Suppressor macrophage treated with lipopolysaccharide for 4 hours (primary cell): ENCODE measurements at regions not wholly inside any gene's neighbourhood (a gene's known extent, or its start where the extent isn't known, plus 50 kb on each side); places are given as distances from the start of the nearest gene placed in this dataset.

Experiments used
- DNase-seq: peaks from one replicate; pipeline ENCODE4 v3.0.0-alpha.2; 2020

DNA sequence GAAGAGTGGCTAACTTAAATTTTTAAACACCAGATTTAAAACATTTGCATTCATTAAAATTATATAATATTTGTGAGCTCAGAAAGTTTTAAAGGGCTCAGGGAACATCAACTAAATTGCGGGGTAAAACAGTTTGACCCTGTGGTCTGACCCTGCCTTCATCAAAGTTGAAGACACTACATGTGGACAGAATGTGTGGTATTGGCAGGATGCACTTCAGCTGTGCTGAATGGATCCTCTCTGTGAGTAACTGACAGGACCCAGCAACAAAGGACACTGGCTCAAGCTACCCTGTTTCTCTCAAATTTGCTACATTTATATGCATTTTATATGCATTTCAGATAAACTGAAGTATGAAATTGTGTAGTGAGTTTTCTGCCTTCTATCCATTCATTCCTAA, 288.5 kb downstream of the ZNF608 start:
- no peak for DNase-seq

DNA sequence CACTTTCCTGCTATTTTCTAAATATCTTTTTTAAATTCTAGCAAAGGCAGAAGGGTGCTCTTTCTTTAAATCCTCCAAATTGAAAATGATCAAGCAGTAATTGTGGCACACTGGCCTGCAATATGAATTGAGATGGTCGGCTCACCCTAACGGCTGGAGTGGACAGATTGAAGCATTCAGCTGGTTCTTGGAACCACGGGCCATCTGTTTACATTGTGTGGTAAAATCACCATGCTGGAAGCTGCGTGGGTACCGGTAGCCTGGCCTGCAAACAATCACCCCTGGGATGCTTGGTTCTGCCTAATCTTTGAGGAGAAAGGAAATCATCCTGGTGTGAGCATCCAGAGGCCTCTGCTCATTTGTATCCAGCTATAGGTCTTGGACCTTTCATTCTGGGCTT, 289.3 kb downstream of the ZNF608 start:
- no peak for DNase-seq

DNA sequence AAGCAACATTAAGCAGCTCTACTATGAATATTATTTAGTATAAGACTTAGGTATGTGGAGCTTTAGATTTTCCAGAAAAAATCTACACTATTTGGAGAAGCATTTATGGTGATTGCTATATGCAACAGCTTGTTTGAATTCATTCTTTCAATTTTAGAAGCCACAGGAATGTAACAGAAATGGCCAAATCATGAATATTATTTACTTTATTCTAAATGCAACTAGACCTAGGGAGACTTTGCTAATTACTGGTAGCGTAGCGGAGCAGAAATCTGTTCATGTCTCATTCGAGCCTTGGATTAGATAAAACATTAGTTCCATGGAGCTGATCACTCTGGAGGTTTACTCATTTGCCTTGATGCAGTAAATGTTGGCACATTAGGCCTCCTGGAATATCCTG, 290.2 kb downstream of the ZNF608 start:
- DNase-seq = no peak

DNA sequence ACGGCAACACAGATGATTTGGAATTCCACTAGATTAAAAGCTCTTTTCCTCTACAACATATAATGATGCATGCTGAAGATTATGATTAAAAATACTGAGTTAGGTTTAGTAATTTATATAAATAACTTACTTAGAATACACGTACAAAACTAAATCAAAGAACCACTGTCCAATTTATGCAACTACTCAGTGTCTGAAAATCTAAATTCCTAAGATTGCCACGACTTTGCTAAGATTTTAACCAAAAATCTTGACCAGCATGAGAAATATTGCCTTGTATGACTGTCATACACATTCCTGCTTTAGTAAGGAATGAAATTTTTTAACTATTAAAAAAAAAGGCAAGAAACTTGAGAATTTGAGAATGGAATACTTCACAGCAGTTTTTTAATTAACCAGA, 292.4 kb downstream of the ZNF608 start:
- no peak for DNase-seq

DNA sequence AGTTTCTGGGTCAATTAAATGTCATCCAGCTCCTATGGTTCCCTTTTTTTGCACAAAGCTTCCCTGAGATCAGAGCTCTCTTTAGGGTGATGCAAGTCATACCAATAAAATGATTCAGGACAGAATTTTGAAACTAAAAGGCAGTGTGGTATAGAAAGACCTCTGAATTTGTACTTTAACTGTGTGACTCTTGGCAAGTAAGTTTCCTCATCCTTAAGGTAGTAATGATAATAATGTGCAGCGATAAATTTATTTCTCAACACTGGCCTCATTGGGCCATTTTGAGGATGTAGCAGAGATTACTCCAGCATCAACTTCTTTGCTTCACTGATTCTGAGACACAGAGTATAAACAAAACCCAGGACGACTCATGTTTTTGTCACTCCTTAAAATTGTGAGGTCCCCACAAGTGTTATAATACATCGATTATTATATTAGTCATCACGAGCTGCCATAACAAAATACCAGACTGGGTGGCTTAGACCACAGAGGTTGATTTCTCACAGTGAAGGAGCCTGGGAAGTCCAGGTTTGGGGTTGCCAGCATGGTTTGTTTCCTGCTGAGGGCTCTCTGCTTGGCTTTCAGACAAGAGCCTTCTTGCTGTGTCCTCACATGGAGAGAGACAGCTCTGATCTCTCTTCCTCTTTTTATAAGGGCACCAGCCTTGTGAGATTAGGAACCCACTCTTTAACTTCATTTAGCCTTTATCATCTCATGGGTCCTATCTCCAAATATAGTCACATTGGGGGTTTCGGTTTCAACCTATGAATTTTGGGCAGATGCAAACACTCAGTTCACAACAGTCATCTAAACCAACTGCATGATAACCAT, 293.0 kb downstream of the ZNF608 start:
- peak; percentile 21 for DNase-seq

DNA sequence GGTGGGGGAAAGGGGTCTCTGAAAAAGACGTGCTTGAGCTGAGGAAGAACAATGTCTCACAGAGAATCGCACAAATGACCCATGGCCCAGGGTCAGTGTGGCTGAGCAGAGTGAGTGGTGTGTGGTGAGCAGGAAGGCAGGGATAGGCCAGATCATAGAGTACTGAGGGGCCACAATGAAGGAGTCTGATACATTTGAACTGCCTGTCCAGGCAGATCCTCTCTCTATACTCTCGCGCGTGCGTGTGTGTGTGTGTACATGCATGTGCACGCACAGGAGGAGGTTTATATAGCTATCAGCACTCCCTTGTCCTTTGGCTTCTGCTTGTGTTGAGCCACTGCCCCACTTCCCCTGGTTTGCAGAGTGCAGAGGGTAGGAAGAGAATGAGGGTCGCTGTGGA, 294.0 kb downstream of the ZNF608 start:
- DNase-seq = no peak

DNA sequence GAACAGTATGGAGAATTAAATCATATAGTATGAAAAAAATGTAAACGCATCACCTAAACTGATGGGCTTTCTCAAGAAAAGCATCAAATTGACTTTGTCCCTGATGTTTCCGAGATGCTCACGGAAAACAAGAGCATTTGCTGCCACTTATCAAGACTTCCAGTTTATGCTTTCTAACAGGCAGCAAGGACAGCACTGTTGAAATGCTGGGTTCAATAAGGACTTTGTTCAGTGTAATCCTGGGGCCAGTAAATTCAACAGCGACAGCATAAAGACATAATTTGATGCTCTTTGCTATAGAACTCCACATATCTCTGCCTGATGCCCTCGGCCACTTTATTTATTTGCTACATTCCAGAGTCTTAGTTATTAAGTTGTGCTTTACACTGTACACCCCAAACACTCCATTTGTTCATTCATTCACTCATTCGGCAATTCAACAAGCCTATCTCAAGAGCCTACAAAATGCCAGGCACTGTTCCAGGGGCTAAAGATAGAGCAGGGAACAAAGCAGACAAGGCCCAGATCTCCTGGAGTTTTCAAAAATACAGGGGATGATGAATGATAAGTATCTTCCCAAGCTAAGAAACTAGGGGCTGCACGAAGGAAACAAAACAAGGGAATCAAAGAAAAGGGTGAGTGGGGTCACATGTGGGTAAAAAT, 294.6 kb downstream of the ZNF608 start:
- no peak for DNase-seq

DNA sequence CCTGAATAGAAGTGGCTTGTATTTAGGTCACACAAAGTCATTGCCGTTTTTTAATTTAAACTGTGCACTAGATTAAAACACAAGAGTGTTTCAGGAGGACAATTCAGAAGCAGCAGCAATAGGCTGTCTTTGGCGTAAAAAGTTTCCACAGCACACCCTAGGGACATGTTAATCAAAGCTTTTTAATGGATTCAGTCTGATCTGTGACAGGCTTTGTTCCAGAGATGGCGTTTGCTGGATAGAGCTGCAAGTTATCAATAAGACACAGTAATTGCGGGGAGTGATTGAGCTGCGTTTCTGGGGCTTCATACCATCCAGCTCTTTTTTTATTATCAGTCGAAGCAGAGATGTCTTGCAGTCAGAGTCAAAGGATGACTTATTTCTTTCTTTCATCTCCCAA, 300.3 kb downstream of the ZNF608 start:
- no peak for DNase-seq

DNA sequence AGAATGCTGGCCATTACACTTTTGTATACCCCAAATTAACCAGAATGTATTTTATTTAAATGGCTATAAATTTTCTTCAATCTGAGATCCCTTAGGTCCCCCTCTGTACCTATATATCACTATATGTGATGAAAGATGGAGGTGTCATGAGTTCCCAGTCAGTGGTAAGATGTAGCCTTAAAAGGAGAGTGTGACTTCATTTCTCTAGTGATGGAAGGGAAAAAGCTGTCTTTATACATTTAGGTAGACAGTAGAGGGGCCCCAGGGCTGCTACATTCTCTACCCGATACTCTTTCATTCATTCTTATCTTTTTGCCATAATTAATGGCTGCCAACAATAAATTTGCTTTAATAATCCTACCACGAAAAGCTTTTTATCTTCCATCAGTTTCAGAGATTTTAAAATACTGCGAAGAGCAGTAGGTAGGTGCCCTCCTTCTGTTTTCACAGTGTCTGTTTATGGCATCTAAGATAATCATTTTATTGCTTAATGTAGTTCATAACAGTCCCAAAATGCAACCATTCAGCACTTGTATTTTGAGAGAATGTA, 301.3 kb downstream of the ZNF608 start:
- DNase-seq = no peak

DNA sequence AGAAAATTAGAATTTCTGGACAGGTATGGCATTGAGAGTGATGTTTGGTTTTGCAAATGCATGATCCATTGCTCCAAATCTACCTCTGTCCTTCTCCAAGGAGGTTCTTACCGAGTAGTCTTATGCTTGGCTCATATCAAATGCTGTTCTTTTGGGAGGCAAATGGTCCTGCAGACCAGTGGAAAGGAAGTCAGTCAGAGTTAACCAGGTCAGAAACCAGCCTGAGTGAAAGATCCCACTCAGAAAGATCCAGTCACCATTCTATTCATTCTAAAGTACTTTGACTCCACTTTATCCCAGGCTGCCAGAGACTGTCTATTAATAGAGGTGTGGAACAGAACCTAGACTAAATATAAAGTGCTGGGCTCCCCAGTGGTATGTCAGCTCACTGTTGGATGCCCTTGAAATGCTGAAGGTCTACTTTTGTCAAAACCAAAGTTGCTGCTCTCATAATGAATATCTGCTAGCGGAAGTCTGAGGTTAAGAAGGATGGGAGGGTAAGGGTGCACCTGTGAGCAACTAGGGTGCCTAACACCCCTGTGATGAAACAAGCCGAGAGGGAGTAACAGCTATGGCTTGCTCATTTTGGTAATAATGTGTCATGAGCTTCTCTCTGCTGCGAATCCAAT, 302.2 kb downstream of the ZNF608 start:
- no peak for DNase-seq

DNA sequence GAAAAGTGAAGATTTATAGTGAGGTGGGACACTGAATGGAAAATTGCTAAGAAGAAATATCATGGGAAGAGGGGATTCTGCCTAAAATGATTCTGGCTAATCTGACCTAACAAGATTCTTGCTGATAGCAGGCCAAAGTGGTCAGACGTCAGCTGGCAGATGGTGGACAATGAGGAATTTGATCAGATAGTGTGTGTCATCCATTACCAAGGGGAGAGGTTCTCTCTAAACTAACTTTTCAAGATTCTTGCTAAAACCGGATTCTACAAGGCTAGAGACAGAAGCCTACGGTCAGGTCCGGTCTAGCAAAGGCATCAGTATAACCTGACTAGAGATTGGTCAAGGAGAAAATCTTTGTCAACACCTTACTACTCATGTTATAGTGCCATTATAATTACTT, 306.0 kb downstream of the ZNF608 start:
- DNase-seq = no peak

DNA sequence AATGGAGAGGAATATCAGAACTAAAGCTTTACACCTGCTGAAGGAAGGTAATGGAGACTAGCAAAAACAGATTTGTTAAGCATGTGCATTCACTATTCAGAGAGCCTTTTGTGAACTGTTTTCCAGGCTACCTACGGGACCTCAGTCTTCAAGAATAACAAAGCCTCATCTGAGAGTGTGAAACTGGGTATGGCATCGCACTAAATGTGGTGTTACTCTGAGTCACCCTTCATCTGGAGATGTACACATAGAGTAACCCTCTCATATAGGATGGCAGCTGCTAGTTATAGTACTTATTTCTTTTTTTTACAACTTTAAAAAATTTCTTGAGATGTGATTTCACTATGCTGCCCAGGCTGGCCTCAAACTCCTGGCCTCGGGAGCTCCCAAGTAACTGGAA, 306.8 kb downstream of the ZNF608 start:
- no peak for DNase-seq

DNA sequence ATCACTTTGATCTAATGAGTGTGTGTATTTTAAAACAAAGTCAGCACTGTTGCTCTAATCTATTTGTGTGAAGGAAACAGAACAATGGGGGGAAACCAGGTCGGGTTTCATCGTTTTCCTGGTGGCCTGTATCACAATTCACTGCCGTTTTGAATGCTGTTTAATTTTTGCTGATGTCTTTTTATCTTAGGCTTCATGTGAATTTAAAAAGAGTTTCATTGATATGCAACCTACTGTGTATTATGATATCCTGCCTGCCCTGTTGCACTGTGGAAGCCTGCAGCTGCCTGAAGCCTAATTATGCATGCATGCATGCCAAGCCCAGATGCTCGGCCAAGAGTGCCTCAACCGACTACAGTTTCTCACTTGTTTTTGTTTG, 307.5 kb downstream of the ZNF608 start:
- no peak for DNase-seq

DNA sequence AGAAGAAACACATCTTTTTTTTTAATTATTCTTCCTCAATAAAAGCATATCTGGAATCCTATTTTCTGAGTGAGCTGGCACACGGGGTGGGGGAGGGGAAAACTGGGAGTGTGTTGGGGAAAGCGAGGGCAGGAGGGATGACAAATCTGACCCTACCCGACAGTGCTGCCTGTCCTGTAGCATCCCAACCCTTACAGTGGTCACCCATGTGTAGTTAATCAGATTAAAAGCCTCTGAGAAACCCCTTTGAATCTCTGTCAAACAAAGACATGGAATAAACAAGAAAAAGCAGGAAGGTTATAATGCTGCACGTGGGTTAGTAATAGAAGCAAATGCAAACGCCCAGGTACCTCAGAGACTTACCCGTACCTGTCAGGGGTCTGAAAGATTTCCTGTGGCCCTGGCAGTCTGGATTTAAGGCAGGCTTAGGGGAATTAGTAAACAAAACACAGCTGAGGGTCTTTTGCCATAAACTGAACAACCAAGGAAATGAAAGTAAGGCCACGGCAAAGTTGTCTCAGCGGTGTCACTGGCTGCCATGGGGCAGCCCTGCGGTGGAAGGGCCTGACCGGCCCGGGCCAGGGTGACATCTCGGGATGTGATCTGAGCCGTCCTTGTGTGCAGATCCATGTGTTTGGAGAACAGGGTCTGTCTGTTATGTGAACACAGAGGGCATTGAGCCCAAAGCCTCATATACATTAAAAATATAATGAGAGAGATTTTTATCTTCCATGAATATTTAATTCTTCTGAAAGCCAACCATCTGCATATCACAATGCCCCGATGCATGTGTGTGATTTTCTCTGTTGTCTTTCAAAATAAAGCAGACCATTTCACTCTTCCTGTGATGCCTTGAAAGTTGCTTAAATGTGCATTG, 308.2 kb downstream of the ZNF608 start:
- no peak for DNase-seq

DNA sequence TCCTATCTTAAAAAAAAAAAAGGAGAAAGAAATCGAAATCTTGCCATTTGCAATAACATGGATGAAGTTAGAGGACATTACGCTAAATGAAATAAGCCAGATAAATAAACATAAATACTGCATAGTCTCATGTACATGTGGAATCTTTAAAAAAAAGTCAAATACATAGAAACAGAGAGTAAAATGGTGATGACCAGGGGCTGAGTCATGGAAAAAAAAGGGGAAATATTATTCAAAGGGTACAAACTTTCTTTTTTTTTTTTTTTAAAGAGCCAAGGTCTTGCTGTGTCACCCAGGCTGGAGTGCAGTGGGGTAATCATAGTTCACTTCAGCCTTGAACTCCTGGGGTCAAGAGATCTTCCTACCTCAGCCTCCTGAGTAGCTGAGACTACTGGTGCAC, 310.1 kb downstream of the ZNF608 start:
- DNase-seq = peak; percentile 43

DNA sequence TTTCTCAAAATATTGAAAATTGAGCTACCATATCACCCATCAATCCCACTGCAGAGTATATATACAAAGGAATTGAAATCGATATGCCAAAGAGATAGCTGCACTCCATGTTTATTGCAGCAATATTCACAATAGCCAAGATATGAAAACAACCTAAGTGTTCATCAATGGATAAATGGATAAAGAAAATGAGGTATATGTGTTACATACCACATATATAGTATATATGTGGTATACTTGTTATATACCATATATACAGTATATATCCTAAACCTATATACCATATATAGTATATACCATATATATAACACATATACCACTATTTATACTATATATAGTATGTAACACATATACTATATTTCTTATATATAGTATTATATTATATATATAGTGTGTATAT, 313.3 kb downstream of the ZNF608 start:
- DNase-seq = no peak

DNA sequence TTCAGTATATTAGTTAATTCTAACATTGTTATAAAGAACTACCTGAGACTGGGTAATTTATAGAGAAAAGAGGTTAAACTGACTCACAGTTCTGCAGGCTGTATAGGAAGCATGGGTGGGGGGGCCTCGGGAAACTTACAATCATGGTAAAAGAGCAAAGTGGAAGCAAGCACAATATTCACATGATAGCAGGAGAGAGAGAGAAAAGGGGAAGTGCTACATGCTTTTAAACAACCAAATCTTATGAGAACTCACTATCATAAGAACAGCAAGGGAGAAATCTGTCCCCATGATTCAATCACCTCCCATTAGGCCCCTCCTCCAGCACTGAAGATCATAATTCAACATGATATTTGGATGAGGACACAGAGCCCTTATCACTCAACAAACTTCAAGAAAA, 324.9 kb downstream of the ZNF608 start:
- no peak for DNase-seq

DNA sequence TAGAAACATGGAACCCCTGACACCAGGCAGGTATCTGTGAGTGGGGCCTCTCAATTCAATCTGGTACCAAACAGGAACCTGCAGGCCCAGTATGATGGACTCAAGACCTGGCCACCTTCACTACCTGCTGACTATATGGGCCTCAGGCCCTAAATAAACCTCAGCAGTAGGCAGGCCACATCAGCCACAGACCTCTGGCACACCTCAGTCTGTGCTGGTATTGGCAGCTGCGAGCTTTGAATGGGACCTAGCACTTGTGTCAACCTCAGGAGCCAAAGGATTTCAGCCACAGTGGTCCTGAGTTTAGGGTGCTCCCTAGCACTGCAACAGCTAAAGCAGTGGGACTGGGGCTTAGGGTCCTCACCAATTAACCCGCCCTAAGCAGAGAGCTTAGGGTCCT, 325.5 kb downstream of the ZNF608 start:
- DNase-seq = no peak

DNA sequence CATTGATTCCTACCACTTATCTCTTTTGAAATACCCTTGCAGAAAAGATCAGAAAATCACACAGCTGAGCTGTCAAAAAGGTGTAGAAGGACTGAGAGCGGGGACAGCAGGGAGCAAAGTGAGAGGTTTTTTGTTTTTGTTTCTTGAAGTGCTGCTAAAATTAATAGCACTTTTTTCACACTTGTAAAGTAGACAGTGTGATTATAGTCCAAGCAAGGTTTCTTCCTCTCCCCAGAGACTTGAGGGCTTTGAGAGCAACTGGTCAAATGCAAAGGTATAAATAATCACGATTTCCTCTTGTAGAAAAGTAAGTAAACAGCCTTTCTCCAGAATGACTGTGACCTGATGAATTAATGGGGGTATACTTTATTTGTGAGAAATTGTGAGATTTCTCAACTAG, 326.9 kb downstream of the ZNF608 start:
- no peak for DNase-seq

DNA sequence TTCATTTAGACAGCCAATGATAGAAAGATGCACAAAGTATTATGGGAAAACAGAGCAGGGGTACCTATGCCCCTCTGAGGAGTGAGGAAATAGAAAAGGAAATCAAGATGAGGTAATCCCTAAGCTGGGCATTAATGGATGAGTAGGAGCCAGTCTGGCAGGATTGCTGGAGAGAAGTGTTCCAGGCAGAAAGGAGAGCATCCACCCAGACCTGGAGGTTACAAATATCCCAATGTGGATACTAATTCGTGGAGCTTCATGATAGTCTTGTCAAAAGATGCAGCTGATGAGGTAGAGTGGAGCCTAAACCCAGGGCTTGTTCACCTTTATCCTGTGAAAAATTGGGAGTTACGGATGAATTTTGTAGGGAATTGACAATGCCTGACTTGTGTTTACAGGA, 328.0 kb downstream of the ZNF608 start:
- no peak for DNase-seq

DNA sequence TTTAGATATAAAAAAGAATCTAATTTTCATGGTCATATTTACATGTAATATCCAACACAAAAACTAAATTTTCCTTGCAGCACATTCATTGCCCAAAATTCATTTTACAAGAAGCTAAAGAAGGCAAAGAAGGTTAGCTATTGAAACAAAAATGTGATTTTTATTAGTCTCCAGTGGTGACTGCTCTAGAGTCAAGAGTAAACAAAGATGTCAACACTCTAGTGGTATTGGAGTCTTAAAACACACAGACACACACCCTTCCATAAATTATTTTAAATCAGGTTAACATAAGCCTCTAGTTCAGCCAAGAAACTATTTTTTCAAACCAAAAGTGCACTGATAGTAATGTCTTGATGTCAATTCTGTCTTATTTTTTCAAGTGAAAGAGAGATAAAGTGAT, 329.2 kb downstream of the ZNF608 start:
- no peak for DNase-seq

DNA sequence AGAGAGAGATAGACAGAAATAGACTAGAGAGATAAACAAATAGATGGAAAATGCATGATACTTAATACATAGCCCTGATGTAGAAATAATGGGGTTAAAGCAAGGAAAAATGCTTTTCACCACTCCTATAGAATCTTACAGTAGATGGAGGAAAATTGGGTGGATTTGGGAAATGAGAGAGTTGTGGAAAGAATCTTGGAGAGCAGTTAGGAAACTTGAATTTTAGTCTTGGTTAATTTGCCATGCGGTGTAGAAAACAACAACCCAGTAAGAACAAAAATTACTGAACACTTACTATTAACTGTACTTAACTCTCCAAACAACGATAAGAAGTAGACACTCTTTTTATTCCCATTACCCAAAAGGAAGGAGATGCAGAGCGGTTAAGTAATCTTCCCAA, 329.8 kb downstream of the ZNF608 start:
- no peak for DNase-seq

DNA sequence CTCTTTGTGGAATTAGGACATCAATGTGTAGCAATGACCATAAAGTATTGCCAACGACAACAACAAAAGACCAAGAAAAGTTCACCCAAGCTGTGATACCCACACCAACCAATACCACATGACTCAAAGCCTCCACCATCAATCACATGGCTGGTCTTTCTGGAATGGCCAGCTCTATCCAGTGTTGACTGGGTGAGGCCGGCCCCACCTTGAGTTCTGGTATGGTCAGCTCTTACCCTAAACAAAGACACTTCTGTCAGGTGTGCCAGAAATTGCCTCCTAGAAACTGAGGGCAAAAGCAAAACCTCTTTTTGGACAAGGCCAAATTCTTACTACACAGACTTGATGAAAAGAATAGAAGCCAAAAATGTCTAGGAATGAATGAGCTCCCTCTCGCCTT, 331.5 kb downstream of the ZNF608 start:
- DNase-seq = no peak
